Liver (tissue), 8 donors: ENCODE measurements at regions not wholly inside any gene's neighbourhood (a gene's known extent, or its start where the extent isn't known, plus 50 kb on each side); places are given as distances from the start of the nearest gene placed in this dataset.

Source experiments
- DNase-seq: peaks from one replicate; pipeline ENCODE4 v3.0.0-alpha.2; 2017; ENCODE audit warnings: low spot score
- H3K27ac ChIP-seq, 2 donors: one replicate each; pipeline ENCODE4 v1.7.0; 2013; ENCODE audit warnings: inconsistent platforms in 2 of 2, low read length in 2 of 2, control low read depth in 1 of 2, low read depth in 1 of 2, mild to moderate bottlenecking in 1 of 2
- H3K27me3 ChIP-seq, 4 donors: one replicate each; pipeline versions ENCODE4 v1.6.1 to v1.7.0; 2013; ENCODE audit warnings: low read length in 3 of 4, inconsistent platforms in 1 of 4, mild to moderate bottlenecking in 1 of 4, moderate library complexity in 1 of 4; ENCODE audit not compliant: control insufficient read depth in 4 of 4, insufficient read depth in 4 of 4
- H3K36me3 ChIP-seq, 4 donors: one replicate each; pipeline versions ENCODE4 v1.6.1 to v1.7.0; 2013; ENCODE audit warnings: low read length in 3 of 4, mild to moderate bottlenecking in 3 of 4, low read depth in 1 of 4, moderate library complexity in 1 of 4; ENCODE audit not compliant: control insufficient read depth in 4 of 4, insufficient read depth in 3 of 4
- H3K4me1 ChIP-seq, 4 donors: one replicate each; pipeline versions ENCODE4 v1.6.1 to v1.7.0; 2013; ENCODE audit warnings: low read length in 3 of 4, mild to moderate bottlenecking in 3 of 4, moderate library complexity in 1 of 4; ENCODE audit not compliant: control insufficient read depth in 4 of 4, insufficient read depth in 4 of 4
- H3K4me3 ChIP-seq, 3 donors: one replicate each; pipeline versions ENCODE4 v1.6.1 to v1.7.0; 2013; ENCODE audit warnings: low read length in 3 of 3, control low read depth in 1 of 3, low read depth in 1 of 3, mild to moderate bottlenecking in 1 of 3
- H3K9ac ChIP-seq, 2 donors: one replicate each; pipeline ENCODE4 v1.7.0; 2013; ENCODE audit warnings: low read length in 2 of 2, mild to moderate bottlenecking in 2 of 2, moderate library complexity in 2 of 2, control low read depth in 1 of 2, low read depth in 1 of 2
- H3K9me3 ChIP-seq, 4 donors: one replicate each; pipeline versions ENCODE4 v1.6.1 to v1.7.0; 2013; ENCODE audit warnings: low read length in 3 of 4; ENCODE audit not compliant: control insufficient read depth in 4 of 4
- ATF3 ChIP-seq: IDR thresholded peaks from 2 replicates; pipeline ENCODE4 v1.6.1; 2016; ENCODE audit warnings: antibody characterized with exemption
- CTCF ChIP-seq: fragments of 150-350 bp; IDR thresholded peaks from 2 replicates; pipeline ENCODE4 v1.5.1; 2017; ENCODE audit warnings: improper control_type of control experiment, low read depth, low read length; ENCODE audit not compliant: missing input control
- EGR1 ChIP-seq, 2 donors: IDR thresholded peaks; 2 replicates each; pipeline ENCODE4 v1.6.1; 2016 to 2018; ENCODE audit warnings: antibody characterized with exemption in 2 of 2, low read depth in 2 of 2
- FOXA1 ChIP-seq: IDR thresholded peaks from 2 replicates; pipeline ENCODE4 v1.6.1; 2016; ENCODE audit warnings: antibody characterized with exemption
- GABPA ChIP-seq, 2 donors: IDR thresholded peaks in 1 of 2; conservative IDR thresholded peaks in 1 of 2; 2 replicates each; pipeline ENCODE4 v1.6.1; 2016; ENCODE audit warnings: antibody characterized with exemption in 2 of 2, mild to moderate bottlenecking in 1 of 2, moderate library complexity in 1 of 2
- HNF4A ChIP-seq, 2 donors: conservative IDR thresholded peaks; 2 replicates each; pipeline ENCODE4 v1.6.1; 2016; ENCODE audit warnings: antibody characterized with exemption in 2 of 2, mild to moderate bottlenecking in 2 of 2
- JUND ChIP-seq, 2 donors: IDR thresholded peaks; 2 replicates each; pipeline ENCODE4 v1.6.1; 2016; ENCODE audit warnings: antibody characterized with exemption in 2 of 2
- MAX ChIP-seq: IDR thresholded peaks from 2 replicates; pipeline ENCODE4 v1.6.1; 2016; ENCODE audit warnings: antibody characterized with exemption
- NR2F2 ChIP-seq: IDR thresholded peaks from 2 replicates; pipeline ENCODE4 v1.6.1; 2016; ENCODE audit warnings: antibody characterized with exemption
- RAD21 ChIP-seq, 2 donors: IDR thresholded peaks; 2 replicates each; pipeline ENCODE4 v1.6.1; 2016; ENCODE audit warnings: antibody characterized with exemption in 2 of 2, mild to moderate bottlenecking in 2 of 2
- REST ChIP-seq: IDR thresholded peaks from 2 replicates; pipeline ENCODE4 v1.6.1; 2016; ENCODE audit warnings: antibody characterized with exemption, mild to moderate bottlenecking
- RXRA ChIP-seq, 2 donors: IDR thresholded peaks; 2 replicates each; pipeline ENCODE4 v1.6.1; 2017 to 2018; ENCODE audit warnings: antibody characterized with exemption in 2 of 2, mild to moderate bottlenecking in 1 of 2
- TAF1 ChIP-seq: conservative IDR thresholded peaks from 2 replicates; pipeline ENCODE4 v1.6.1; 2016; ENCODE audit warnings: antibody characterized with exemption, mild to moderate bottlenecking
- YY1 ChIP-seq: IDR thresholded peaks from 2 replicates; pipeline ENCODE4 v1.6.1; 2016; ENCODE audit warnings: antibody characterized with exemption, mild to moderate bottlenecking
- WGBS: extraction: QIAGEN DNeasy Blood & Tissue Kit; methylation state at CpG from one replicate; pipeline ENCODE4 v1.1.7; 2013; 5-methylcytosine and 5-hydroxymethylcytosine counted together
- donor health status: healthy.
- donor health status: healthy.
- donor health status: healthy.
- donor health status: healthy.
- donor health status: healthy.

GRCh38 chr3:53416530-53416929 is 69.2 kb upstream of the DCP1A start:
- TF ChIP-seq TAF1 (no peak), HNF4A (conservative IDR thresholded peaks at IDR 0.05) (no peak), GABPA (IDR thresholded peaks at IDR 0.05 in 1 of 2, conservative IDR thresholded peaks at IDR 0.05 in 1 of 2) (no peak), CTCF (no peak), MAX (no peak), REST (no peak), RAD21 (IDR thresholded peaks at IDR 0.05) (no peak), RXRA (IDR thresholded peaks at IDR 0.05) (no peak), ATF3 (no peak), NR2F2 (no peak)
- Histone ChIP-seq H3K9ac (no peak overlapping the region), H3K27ac (no peak overlapping the region), H3K27me3 (no peaks in the 10 kb centered on the region), H3K36me3 (no peaks in the 10 kb centered on the region), H3K4me1 (no peaks in the 10 kb centered on the region), H3K4me3 (no peak overlapping the region), H3K9me3 (peaks cover 0 to 21% (median 3%) of the 10 kb centered on the region in 4 donors)
- 88% methylated on average over 2 of the region's 2 CpGs for WGBS
- DNase-seq = no peak

- Histone ChIP-seq H3K27ac (no peak overlapping the region), H3K4me3 (no peak overlapping the region), H3K36me3 (no peaks in the 10 kb centered on the region), H3K9ac (no peak overlapping the region), H3K4me1 (no peaks in the 10 kb centered on the region), H3K9me3 (no peaks in the 10 kb centered on the region), H3K27me3 (no peaks in the 10 kb centered on the region)
- DNase-seq = no peak
- no peak for TF ChIP-seq EGR1 (IDR thresholded peaks at IDR 0.05; ENCODE audit: low read depth in 2 of 2)
These were observed 73.5 kb upstream of the DCP1A start for GRCh38 chr3:53420831-53421230.

- Histone ChIP-seq H3K27me3 (no peaks in the 10 kb centered on the region), H3K36me3 (no peaks in the 10 kb centered on the region), H3K9ac (no peak overlapping the region), H3K27ac (no peak overlapping the region), H3K4me3 (no peak overlapping the region), H3K4me1 (no peaks in the 10 kb centered on the region), H3K9me3 (no peaks in the 10 kb centered on the region)
- WGBS = 94% methylated on average over 2 of the region's 2 CpGs
- DNase-seq = no peak
- TF ChIP-seq RXRA (IDR thresholded peaks at IDR 0.05) (peak in 1 of 2 donors; percentile 40), JUND (IDR thresholded peaks at IDR 0.05) (peak in 1 of 2 donors; percentile 24), FOXA1 (no peak), HNF4A (conservative IDR thresholded peaks at IDR 0.05) (peak; percentile 55 to 65), YY1 (peak; percentile 16)
These were observed 71.3 kb upstream of the CACNA1D start for GRCh38 chr3:53422954-53423698.
